Stimulated activated CD4-positive, alpha-beta T cell treated with anti-CD3 and anti-CD28 coated beads, Interleukin-15, amount 100 ng/mL, for 24 hours (primary cell): ENCODE measurements at regions not wholly inside any gene's neighbourhood (a gene's known extent, or its start where the extent isn't known, plus 50 kb on each side); places are given as distances from the start of the nearest gene placed in this dataset.
"Not testable (repeated sequence)": the region's sequence is repeated elsewhere in the genome, so short reads cannot be mapped to it uniquely, and the experiment has no call there.

ENCODE experiments used
- DNase-seq: peaks from one replicate; pipeline ENCODE4 v3.0.0-alpha.2; 2020

DNA sequence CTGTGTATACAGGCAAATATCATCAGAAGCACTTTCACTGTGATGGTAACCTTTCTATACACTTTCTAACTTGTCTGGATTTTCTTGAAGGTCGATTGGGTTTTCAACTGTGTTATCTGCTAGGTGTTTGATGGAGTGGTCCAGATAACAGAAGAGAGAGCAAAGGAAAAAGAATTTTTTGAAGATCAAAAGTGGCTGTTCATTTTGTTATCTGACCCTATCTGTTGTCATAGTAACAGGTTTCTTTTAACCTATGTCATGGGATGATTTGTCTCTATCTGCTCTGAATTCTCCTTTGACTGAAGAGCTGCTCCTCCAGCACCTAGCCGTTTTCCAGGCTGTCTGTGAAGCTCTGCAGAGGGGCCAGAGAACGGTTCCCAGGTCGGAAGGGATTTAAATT lies 77.8 kb upstream of the IRX2 start:
- no peak for DNase-seq

DNA sequence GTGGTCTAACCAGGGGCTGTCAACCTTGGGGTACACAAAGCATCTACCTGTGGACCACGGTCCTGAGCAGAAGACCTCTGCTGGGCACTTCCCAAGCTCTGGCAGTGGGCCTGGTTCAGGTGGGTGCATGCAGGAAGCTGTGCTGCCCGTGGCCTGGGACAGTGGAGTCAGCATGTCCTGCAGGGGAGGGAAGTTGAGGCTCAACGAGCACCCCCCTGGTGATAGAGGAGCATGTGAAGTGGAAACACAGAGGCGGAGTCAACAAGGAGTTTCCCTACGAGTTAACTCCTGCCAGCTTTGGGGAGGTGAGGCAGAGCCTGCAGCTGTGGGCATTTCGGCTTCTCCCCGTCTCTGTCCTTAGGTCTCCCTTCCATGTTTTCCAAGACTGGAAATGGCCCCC lies 67.5 kb upstream of the IRX2 start:
- DNase-seq, result no peak

DNA sequence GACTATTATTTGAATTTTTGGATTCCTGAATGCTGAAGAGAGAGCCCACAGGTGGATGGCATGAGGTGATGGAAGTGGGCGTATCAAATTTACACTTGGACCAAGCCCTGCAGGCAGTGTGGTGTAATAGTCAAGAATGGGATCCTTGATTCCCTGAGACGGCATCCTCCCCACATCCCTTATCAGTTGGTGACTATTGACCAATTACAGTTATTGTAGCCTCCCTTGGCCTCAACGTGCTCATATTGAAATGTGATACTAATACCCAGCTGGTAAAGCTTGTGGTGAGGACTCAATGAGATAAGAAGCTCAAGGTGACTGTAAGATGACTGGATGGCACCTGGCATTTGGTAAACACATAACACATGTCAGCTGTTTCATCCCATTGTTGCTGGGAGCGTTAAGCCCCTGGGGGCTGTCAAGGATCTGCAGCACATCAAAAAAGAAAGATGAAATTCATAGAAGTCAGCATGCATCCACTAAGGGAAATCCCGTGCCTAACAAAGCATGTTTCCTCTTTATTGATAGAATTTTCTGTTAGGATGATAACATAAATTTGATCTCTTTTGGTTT lies 65.6 kb upstream of the IRX2 start:
- DNase-seq, result no peak

DNA sequence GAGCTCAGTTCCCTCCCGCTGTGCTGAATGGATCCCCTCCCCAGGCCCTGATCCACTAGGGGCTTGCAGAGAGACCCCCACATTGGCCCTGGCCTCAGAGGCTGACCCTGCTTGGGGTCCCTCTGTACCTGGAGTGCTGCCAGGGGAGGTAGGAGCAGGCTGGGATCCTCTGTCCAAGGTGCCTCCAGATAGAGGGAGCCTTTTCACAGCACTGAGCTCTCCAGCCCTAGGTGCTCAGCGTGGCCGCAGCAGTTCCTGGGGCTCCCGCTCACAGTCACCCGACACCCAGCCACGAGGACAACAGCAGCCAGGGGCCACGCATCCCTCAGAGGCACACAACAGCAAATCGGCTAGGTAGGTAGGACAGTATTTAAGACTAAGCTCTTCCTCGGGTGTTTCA lies 62.2 kb upstream of the IRX2 start:
- no peak for DNase-seq

DNA sequence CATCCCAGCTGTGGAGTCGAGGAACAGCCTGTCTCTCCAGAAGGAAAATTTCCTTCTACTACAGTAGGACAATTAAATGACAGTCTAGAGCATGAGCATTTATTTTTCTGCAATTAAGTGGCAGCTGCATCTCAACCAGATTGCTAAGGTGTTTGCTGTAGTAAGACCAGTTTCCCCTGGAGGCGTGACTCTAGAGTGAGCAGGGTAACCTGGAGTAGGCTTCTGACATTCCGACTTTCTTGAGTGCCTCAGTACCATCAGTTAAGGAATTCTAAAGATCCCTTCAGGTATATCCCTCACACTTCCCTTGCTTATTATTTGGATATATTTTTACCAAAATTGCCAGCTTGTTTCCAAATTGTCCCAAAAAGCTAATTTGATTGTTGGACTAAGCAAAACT lies 59.2 kb upstream of the IRX2 start:
- DNase-seq, result no peak

DNA sequence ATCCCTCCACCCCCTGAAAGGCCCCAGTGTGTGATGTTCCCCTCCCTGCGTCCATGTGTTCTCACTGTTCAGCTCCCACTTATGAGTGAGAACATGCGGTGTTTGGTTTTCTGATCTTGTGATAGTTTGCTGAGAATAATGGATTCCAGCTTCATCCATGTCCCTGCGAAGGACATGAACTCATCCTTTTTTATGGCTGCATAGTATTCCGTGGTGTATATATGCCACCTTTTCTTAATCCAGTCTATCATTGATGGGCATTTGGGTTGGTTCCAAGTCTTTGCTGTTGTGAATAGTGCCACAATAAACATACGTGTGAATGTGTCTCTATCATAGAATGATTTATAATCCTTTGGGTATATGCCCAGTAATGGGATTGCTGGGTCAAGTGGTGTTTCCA lies 55.8 kb upstream of the IRX2 start:
- DNase-seq, result not testable (repeated sequence)

DNA sequence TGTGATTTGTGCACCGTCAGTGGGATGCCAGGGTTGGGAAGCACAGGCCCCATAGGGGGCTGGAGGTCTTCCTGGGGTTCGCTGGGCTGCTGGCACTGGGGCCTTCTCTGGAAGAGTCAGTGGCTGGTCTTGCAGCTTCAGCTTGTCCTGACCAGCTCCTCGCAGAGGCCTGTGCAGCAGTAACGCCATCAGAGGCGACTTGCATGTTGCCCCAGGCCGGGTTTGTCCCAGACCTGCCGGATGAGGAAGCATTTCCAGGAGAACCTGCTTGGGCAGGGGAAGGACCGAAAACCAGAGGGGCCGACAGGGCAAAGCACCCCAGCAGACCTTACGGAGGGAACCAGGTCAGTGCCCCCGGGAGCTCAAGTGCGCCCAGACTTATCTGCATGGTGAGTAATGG lies 54.7 kb upstream of the IRX2 start:
- no peak for DNase-seq

DNA sequence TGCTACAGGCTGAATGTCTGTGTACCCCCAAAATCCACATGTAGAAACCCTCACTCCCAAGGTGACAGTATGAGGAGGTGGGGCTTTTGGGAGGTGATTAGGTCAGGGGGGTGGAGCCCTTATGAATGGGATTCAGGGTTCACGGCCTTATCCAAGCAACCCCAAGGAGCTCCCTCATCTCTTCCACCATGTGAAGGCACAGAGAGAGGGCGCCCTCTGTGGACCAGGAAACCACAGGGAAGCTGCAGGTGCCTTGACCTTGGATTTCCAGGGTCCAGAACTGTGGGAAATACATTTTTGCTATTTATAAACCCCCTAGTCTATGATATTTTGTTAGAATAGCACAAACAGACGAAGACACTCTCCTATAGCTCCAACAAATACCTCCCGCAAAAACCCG lies 53.6 kb upstream of the IRX2 start:
- no peak for DNase-seq

DNA sequence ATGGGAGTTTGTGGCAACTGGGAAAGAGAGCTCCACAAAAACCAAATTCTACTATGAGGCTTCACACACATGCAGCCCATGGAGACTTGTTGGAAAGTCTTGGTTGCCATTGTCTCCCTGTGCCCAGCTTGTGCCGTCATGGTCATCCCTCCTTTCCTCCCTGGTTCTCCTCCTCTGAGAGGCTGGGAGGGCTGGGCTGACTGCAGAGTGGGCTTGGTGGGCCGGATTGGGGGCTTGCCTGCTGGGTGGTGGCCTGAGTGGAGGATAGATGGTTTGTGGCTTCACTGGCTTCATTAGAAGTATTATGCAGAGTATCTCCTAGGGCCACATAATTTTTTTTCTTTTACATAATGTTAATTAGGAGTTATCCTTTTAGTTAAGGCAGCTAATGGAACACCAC lies 52.3 kb upstream of the IRX2 start:
- no peak for DNase-seq

DNA sequence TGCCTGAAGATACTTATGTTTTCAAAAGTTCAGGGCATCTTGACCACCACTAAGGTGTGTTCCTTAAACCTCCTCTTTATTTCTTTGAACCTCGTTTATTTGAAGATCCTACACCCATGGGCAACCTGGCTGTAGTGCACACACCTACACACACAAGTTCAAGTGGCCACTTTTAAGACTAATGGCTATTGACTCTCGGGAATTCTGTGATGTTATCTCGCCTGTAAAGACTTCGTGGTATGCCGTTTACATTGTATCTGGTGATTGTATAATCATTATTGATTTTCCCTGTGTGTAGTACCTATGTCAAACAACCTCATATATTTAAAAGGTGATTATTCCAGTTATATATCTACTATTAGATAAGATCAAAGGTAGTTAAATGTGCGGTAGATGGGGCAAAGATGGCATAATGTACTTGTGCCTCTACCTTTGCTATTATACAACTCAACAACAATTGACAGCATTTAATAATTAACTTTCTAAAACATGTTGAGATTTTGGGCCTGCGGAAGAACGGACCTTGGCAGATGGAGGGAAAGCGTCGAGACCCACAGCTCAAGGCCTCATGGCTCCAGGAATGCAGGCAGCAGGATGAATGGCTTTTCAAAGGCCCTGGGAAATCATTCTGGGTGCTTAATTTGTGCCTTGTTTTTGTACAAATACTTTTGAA lies 51.4 kb upstream of the IRX2 start:
- no peak for DNase-seq

DNA sequence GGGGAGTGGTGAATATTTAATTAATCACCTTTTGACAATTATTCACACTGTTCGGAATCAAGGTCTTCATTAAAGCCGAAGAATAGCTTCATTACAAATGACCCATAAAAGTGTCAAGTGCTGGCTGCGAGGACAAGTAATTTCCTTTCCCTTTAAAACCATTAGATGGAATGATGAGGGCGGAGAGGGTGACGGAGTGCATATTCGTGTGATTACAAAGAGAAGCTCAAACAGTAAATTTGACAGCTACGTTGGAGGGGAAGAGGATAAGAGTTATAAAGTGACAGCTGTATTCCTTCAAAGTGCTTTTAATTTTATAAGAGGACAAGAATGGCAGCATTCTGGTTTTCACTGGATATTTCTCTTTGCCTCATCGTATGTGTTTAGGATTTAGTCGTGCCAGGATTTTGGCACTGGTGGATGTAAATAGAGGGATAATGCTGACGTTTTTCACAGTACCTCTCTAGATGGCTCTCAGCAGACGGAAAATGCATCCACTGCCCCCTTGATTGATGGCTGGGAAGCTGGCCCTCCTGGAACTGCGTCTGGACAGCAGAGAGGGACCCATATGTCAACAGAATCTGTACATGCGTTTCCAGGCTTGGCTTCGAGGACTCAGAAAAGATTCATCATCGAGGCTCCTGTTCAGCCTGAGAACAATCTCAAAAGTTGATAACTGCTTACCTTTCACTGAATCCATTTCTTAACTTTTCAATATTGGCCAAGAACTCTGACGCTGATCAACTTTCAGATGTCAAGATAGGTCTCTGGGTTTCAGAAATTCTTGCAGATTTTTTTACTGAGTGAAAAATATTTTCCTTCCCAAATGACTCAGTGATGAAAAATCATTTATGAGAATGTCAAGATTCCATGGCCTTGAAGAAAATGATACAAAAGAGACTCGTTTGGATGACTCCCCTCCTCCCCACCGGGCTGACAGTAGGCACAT lies 50.4 kb upstream of the IRX2 start:
- no peak for DNase-seq
